SK-N-SH treated with all-trans-retinoic acid at 6 μM for 48 hours (cell line): ENCODE measurements at regions not wholly inside any gene's neighbourhood (a gene's known extent, or its start where the extent isn't known, plus 50 kb on each side); places are given as distances from the start of the nearest gene placed in this dataset.

Source experiments
- ARNTL ChIP-seq: fragments of 450-650 bp; formaldehyde crosslinking; IDR thresholded peaks from 2 replicates; pipeline ENCODE4 v1.5.0; 2020; ENCODE audit warnings: low read depth, mild to moderate bottlenecking, moderate library complexity, borderline replicate concordance
- GLIS3 ChIP-seq: fragments of 250-450 bp; sonication (Bioruptor Pico); IDR thresholded peaks from 2 replicates; pipeline ENCODE4 v1.5.0; 2020; ENCODE audit warnings: mild to moderate bottlenecking, moderate library complexity
- OSR1 ChIP-seq: fragments of 250-450 bp; sonication (Bioruptor Pico); IDR thresholded peaks from 2 replicates; pipeline ENCODE4 v1.8.0; 2022; ENCODE audit warnings: moderate library complexity, mild to moderate bottlenecking, inconsistent platforms
- TCF4 ChIP-seq: fragments of 250-450 bp; sonication (Bioruptor Pico); IDR thresholded peaks from 2 replicates; pipeline ENCODE4 v1.8.0; 2021; ENCODE audit warnings: mild to moderate bottlenecking, moderate library complexity, borderline replicate concordance
- ZFP3 ChIP-seq: fragments of 250-450 bp; sonication (Bioruptor Pico); IDR thresholded peaks from 2 replicates; pipeline ENCODE4 v1.5.0; 2020; ENCODE audit warnings: mild to moderate bottlenecking, moderate library complexity
- TF ChIP-seq, protein P1 (sequence below): fragments of 250-450 bp; sonication (Bioruptor Pico); IDR thresholded peaks from 2 replicates; pipeline ENCODE4 v1.5.1; 2021; ENCODE audit warnings: mild to moderate bottlenecking, moderate library complexity

DNA sequence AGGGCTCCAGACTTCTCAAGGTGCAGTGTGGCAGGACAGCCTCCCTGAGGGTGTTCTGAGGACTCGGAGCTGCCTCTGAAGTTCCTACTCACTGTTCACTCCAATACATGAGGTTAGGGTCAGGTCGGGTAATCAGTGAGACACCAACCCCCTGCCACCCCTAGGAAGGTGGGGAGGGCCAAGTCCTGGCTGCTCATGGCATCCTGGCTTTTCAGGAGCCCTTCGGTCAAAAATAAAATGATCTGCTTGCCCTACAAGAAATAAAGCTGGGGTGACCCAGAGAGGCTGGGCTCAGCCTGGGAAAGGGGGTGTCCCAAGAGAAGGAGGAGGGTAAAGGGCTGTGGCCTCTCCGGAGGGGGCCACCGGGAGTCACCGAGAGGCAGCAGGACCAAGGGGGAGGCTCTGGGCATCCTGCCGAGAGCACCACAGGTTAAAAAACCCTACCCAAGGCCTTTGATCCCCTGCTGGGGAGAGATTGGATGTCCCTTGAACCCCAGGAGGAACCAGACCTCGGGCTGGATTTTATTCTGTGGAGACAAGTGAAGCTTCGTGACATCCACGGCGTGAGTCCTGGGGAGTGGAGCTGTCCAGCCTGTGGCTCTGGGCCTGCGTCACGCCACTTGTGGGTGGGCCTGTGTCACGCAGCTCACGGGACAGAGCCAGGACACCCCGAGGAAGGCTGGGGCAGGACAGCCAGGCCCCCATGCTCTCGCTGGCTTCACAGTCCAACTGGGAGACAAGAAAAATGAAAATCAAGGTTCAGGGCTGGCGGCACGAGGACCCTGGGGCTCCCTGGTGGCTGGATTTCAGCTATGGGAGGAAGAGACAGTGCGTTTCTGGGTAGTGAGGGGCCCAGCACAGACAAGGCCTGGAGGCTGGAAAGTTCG, 102.2 kb upstream of the FGF3 start:
- no peak for TF ChIP-seq ARNTL (CRISPR knock-in tag)
- TF ChIP-seq TCF4 (CRISPR knock-in tag), result no peak
- TF ChIP-seq ZFP3 (CRISPR knock-in tag), result no peak
- no peak for TF ChIP-seq OSR1
- TF ChIP-seq, protein P1, sequence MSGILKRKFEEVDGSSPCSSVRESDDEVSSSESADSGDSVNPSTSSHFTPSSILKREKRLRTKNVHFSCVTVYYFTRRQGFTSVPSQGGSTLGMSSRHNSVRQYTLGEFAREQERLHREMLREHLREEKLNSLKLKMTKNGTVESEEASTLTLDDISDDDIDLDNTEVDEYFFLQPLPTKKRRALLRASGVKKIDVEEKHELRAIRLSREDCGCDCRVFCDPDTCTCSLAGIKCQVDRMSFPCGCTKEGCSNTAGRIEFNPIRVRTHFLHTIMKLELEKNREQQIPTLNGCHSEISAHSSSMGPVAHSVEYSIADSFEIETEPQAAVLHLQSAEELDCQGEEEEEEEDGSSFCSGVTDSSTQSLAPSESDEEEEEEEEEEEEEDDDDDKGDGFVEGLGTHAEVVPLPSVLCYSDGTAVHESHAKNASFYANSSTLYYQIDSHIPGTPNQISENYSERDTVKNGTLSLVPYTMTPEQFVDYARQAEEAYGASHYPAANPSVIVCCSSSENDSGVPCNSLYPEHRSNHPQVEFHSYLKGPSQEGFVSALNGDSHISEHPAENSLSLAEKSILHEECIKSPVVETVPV, result no peak
- no peak for TF ChIP-seq GLIS3 (CRISPR knock-in tag)
